Hindlimb muscle (tissue), 1 donor: ENCODE measurements at regions not wholly inside any gene's neighbourhood (a gene's known extent, or its start where the extent isn't known, plus 50 kb on each side); places are given as distances from the start of the nearest gene placed in this dataset.

Experiments
- DNase-seq: peaks from one replicate; pipeline ENCODE4 v3.0.0-alpha.2; 2013

DNA sequence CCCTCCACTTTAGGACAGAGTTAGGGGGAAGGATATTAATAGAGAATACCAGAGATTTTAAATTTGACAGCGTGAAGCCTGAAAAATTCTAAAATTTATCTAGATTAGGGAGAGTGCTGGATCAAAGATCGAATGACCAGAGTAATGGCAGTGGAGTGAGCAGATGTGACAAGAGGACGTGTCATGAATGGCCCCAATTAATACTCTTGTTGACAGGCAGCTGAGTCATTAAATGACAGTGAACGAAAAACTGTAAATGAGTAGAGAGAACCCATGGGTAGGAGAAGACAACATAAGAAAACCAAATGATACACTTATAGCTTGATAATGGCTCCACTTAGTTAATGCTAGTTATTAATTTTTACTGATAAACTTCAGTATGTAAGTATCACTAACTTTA is 73.9 kb upstream of the PLEKHA5 start:
- DNase-seq = no peak

- no peak for DNase-seq
These were observed 71.1 kb upstream of the PLEKHA5 start for GRCh38 chr12:19058235-19059021.

- DNase-seq = no peak
These were observed 64.8 kb upstream of the PLEKHA5 start for GRCh38 chr12:19064713-19065112.

- DNase-seq = no peak
These were observed 64.3 kb upstream of the PLEKHA5 start for GRCh38 chr12:19065223-19065622.

GRCh38 chr12:19065871-19066270 is 63.7 kb upstream of the PLEKHA5 start:
- DNase-seq = no peak

DNA sequence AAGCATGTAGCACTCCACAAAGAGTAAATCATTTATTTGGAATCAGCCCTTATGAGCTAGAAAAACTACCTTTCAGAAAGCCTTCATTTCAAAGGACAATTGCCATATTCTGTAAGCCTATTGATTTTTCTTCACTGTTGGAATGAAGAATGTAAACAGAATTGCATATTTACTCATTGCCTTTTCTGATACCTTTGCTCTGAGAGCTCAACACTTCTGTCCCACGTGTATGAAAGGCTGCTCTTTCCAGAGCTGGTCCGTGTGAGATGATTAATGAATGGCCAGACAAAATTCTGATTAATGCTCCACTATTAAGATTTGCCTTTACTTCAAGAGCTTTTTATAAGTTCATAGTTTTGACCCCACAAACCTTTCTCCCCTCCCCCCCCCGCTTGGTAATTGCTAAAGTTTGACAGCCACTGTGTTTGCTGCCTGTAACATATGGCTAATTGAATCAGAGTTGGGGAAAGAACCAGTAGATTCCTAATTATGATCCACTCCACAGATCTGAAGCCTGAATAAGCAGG is 63.0 kb upstream of the PLEKHA5 start:
- DNase-seq = no peak

GRCh38 chr12:19068137-19068536 is 61.4 kb upstream of the PLEKHA5 start:
- no peak for DNase-seq

DNA sequence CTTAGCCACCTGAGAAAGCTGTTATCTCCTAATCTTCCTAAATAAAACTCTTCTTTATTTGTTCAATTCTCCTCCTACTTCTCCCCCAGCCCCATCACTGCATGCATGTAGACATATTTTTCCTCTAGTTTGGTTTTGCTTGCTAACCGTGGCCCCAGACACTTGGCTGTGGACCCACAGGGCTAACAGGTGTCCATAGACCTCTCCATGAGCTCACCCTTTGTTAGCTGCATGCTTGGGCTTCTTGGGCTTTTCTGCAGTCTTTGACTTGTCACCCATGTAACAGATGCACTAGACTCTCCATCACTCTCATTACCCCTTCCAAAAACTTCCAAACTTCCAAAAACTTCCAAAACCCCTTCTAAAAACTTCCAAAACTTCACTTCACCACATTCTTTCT is 59.2 kb upstream of the PLEKHA5 start:
- DNase-seq = no peak

DNA sequence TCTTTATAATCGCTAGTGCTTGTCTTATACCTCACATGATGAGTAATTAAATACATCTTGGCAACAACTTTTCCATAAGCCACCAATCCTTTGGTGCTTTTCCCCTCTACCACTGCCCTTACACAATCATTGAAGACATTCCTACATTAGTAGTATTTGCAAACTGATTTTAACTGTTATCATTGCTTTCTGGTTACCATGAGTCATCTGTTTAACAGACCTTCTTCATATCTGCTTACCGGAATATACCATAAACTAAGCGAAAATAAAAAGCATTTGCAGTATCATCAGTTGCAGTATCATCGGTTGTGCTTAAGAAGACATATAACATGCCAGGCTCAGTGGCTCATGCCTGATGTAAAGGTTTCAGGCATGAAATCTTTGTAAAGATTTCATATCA is 54.8 kb upstream of the PLEKHA5 start:
- DNase-seq = no peak

DNA sequence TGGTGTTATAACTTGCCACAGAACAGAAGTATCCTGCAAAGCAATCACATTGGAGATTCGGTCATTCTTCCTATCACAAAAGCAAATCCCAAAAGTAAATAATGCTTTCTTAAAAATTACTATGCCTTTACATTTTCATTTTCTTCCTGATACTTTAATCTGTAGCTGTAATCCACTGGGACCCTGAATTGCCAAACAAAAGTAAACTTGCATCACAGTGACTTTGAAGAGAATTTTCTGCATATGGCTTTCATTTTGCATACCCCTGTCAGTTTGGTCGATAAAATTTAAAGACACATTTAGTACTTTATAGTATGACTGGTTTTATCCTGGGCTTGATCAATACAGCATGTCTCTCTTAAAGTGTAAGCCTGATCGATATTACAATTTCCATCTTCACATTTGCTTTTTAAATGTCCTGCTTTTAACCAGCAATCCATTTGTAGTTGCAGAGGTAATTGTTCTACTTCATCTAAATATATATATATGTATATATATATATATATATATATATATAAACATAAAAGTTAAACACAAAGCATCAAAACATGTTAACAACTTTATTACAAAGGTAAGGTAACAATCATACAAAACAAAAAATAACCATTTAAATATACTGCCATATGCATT is 53.7 kb upstream of the PLEKHA5 start:
- no peak for DNase-seq
